NCI-H2171 treated with DMSO at 0.1 percent for 48 hours (cell line): ENCODE measurements at regions not wholly inside any gene's neighbourhood (a gene's known extent, or its start where the extent isn't known, plus 50 kb on each side); places are given as distances from the start of the nearest gene placed in this dataset.
"Not testable (repeated sequence)": the region's sequence is repeated elsewhere in the genome, so short reads cannot be mapped to it uniquely, and the experiment has no call there.

Experiments used
- DNase-seq: peaks from one replicate; lab custom pipeline; 2025; lab: John Stamatoyannopoulos, UW

GRCh38 chr3:4149296-4149695 lies 153.9 kb upstream of the SETMAR start:
- no peak for DNase-seq

- DNase-seq: no peak
Measured at GRCh38 chr3:4150816-4151215, 152.4 kb upstream of the SETMAR start.

GRCh38 chr3:4151859-4152258 lies 151.3 kb upstream of the SETMAR start:
- no peak for DNase-seq

GRCh38 chr3:4153771-4154170 lies 149.4 kb upstream of the SETMAR start:
- DNase-seq: no peak

GRCh38 chr3:4158329-4158728 lies 144.8 kb upstream of the SETMAR start:
- no peak for DNase-seq

GRCh38 chr3:4162096-4162495 lies 141.1 kb upstream of the SETMAR start:
- DNase-seq: no peak

GRCh38 chr3:4163011-4163410 lies 140.2 kb upstream of the SETMAR start:
- peak; percentile 20 for DNase-seq

GRCh38 chr3:4166540-4166939 lies 136.6 kb upstream of the SETMAR start:
- DNase-seq: no peak

- DNase-seq: not testable (repeated sequence)
Measured at GRCh38 chr3:4167230-4167629, 135.9 kb upstream of the SETMAR start.

- DNase-seq: peak; percentile 51
Measured at GRCh38 chr3:4174791-4175190, 128.4 kb upstream of the SETMAR start.

GRCh38 chr3:4191971-4192370 lies 111.2 kb upstream of the SETMAR start:
- no peak for DNase-seq

- DNase-seq: no peak
Measured at GRCh38 chr3:4195006-4195405, 108.2 kb upstream of the SETMAR start.

GRCh38 chr3:4196506-4197147 lies 106.5 kb upstream of the SETMAR start:
- DNase-seq: no peak

- no peak for DNase-seq
Measured at GRCh38 chr3:4197670-4198069, 105.5 kb upstream of the SETMAR start.

- DNase-seq: no peak
Measured at GRCh38 chr3:4198491-4198890, 104.7 kb upstream of the SETMAR start.

- not testable (repeated sequence) for DNase-seq
Measured at GRCh38 chr3:4204776-4205175, 98.4 kb upstream of the SETMAR start.

- no peak for DNase-seq
Measured at GRCh38 chr3:4207672-4208071, 95.5 kb upstream of the SETMAR start.

GRCh38 chr3:4208556-4208955 lies 94.6 kb upstream of the SETMAR start:
- DNase-seq: no peak

- no peak for DNase-seq
Measured at GRCh38 chr3:4211610-4212009, 91.6 kb upstream of the SETMAR start.

GRCh38 chr3:4213420-4213819 lies 89.7 kb upstream of the SETMAR start:
- not testable (repeated sequence) for DNase-seq

- DNase-seq: not testable (repeated sequence)
Measured at GRCh38 chr3:4216974-4217373, 86.2 kb upstream of the SETMAR start.

- DNase-seq: no peak
Measured at GRCh38 chr3:4218456-4219226, 84.5 kb upstream of the SETMAR start.

- no peak for DNase-seq
Measured at GRCh38 chr3:4219227-4219568, 84.0 kb upstream of the SETMAR start.

GRCh38 chr3:4220065-4220464 lies 83.1 kb upstream of the SETMAR start:
- DNase-seq: peak; percentile 42
